ENCODE measurements at regions not wholly inside any gene's neighbourhood (a gene's known extent, or its start where the extent isn't known, plus 50 kb on each side); places are given as distances from the start of the nearest gene placed in this dataset.
"Not testable (repeated sequence)": the region's sequence is repeated elsewhere in the genome, so short reads cannot be mapped to it uniquely, and the experiment has no call there.

DNA sequence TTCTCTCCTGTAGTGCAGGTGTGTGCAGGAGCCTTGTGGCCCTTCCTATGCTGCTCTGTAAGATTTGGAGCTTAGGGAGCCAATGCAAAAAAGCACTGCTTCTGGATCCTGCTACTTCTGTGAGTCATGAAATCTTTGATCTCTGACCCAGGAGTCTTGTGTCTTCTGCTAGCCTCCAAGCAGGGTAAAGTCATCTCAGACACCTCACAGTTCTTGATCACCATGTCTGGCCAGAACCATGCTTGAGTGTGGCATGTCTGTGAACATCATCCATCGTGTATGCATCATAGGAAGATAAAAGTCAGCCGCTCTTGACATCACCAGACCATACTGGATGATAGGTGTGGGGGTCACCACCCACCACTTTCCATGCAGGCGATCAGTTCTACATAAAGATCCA, 247.8 kb downstream of the RPLP1 start:
- DNase-seq (ENCODE audit: low spot score) = no peak
- TF ChIP-seq, protein P1, sequence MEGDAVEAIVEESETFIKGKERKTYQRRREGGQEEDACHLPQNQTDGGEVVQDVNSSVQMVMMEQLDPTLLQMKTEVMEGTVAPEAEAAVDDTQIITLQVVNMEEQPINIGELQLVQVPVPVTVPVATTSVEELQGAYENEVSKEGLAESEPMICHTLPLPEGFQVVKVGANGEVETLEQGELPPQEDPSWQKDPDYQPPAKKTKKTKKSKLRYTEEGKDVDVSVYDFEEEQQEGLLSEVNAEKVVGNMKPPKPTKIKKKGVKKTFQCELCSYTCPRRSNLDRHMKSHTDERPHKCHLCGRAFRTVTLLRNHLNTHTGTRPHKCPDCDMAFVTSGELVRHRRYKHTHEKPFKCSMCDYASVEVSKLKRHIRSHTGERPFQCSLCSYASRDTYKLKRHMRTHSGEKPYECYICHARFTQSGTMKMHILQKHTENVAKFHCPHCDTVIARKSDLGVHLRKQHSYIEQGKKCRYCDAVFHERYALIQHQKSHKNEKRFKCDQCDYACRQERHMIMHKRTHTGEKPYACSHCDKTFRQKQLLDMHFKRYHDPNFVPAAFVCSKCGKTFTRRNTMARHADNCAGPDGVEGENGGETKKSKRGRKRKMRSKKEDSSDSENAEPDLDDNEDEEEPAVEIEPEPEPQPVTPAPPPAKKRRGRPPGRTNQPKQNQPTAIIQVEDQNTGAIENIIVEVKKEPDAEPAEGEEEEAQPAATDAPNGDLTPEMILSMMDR (IDR thresholded peaks at IDR 0.05) = no peak
- Histone ChIP-seq H3K4me3 (no peak overlapping the region), H3K27ac (no peak overlapping the region)

DNA sequence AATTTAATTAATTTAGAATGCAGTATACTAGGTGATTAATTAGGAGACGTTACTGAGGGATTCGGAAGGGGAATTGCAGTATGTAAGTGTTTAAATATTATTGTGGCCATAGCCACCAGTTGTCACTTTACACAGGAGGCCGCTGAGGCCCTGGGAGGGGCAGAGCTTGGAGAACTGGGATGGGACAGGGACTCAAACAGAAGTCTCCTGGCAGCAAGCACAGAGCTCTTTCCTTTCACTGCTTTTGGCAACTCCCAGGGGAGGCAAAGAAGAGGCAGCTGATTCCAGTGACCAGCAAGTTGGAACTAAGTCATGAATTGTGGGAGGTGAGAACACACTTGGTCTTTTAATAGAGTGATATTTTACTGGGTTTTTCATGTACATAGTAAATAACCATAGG, 248.6 kb downstream of the RPLP1 start:
- no peak overlapping the region for H3K4me3 ChIP-seq
- no peak for DNase-seq (ENCODE audit: low spot score)
- H3K27ac ChIP-seq = no peak overlapping the region
- TF ChIP-seq, protein P1 (IDR thresholded peaks at IDR 0.05) = no peak

DNA sequence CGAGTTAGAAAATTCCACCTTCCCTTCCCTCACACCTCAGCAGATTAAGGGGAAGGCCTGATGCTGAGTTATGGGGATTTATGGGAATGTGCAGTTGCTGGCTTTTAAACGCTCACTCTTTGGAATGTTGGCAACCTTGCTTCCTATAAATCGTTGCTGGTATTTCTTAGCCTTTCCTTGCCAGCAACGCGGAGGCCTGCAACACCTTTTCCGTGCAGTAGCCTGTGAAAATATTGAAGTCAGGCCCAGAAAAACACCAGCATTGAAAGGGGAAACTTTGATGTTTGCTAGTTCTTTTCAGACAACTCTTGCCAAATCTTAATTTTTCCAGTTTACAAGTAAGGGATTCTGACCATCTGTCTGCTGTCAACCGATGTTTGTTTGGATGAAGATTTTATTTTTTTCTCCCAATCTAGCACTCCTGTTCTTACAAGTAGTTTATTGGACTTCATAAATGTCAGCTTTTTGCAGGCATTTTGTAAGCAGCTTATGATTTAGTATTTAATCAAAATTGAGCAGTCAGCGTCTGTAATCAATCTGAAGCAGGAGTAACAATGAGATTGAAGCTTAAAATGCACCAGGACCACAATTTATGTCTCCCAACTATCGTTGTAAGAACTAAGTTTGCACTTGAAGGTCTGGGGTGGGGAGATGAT, 251.0 kb downstream of the RPLP1 start:
- H3K4me3 ChIP-seq = no peak overlapping the region
- TF ChIP-seq, protein P1 (IDR thresholded peaks at IDR 0.05) = no peak
- DNase-seq (ENCODE audit: low spot score) = no peak
- no peak overlapping the region for H3K27ac ChIP-seq

DNA sequence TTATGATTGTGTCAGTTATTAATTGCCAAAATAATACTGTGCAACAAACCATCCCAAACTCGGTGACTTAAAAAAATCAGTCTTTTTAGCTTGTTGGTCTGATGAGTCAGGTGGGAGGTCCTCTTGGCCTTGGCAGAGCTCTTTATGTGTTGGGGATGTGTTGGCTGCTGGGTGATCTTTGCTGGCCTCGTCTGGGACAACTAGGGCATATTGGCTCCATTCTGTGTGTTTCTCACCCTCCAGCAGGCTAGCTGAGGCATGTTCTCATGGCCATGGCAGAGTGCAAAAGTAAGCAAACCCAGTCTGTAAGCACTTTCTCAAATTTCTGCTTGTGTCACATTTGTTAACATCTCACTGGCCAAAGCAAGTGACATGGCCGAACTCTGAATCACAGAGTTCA, 251.6 kb downstream of the RPLP1 start:
- no peak overlapping the region for H3K27ac ChIP-seq
- DNase-seq (ENCODE audit: low spot score) = no peak
- TF ChIP-seq, protein P1 (IDR thresholded peaks at IDR 0.05) = no peak
- no peak overlapping the region for H3K4me3 ChIP-seq

DNA sequence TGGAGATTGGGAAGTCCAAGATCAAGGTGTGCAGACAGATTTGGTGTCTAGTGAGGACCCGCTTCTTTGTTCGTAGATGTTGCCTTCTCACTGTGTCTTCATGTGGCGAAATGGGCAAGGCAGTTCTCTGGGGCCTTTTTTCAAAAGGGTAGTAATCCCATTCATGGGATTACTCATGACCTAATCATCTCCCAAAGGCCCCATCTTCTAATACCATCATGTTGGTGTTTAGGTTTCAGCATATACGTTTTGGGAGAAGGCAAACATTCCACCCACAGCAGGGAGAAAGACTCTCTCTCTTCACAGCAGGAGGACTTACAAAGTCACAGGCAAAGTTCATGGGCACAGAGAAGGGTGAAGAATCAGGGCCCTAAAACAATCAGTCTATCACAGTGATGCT, 252.1 kb downstream of the RPLP1 start:
- TF ChIP-seq, protein P1 (IDR thresholded peaks at IDR 0.05) = no peak
- DNase-seq (ENCODE audit: low spot score) = no peak
- H3K4me3 ChIP-seq = no peak overlapping the region
- no peak overlapping the region for H3K27ac ChIP-seq

DNA sequence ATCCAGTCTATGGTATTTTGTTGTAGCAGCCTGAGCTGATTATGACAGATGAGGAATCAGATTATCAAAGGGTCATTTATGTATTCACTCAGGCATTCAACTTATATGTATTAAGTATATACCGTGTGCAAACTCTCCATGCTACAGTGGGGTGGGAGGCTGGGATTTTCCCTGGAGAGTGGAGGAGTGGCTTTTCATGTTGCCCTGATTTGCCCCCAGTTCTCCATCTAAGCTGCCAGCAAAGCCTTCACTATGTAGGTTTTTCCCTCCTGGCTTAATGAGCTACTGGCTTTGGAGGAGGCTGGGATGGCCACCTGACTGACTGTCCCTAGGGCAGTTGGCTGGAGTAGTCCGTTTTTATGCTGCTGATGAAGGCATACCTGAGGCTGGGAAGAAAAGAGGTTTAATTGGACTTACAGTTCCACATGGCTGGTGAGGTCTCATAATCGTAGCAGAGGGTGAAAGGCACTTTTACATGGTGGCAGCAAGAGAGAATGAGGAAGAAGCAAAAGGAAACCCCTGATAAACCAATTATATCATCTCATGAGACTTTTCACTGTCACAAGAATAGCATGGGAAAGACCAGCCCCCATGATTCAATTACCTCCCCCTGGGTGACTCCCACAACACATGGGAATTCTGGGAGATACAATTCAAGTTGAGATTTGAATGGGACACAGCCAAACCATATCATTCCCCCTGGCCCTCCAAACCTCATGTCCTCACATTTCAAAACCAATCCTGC, 253.9 kb downstream of the RPLP1 start:
- DNase-seq (ENCODE audit: low spot score) = no peak
- no peak overlapping the region for H3K4me3 ChIP-seq
- H3K27ac ChIP-seq = no peak overlapping the region
- TF ChIP-seq, protein P1 (IDR thresholded peaks at IDR 0.05) = no peak

DNA sequence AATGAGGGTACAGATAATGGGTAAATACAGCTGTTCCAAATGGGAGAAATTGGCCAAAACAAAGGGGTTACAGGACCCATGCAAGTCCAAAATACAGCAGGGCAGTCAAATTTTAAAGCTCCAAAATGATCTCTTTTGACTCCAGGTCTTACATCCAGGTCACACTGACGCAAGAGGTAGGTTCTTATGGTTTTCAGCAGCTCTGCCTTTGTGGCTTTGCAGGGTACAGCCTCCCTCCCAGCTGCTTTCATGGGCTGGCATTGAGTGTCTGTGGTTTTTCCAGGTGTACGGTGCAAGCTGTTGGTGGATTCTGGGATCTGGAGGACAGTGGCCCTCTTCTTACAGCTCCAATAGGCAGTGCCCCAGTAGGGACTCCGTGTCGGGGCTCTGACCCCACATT, 254.6 kb downstream of the RPLP1 start:
- DNase-seq (ENCODE audit: low spot score); H3K4me3 ChIP-seq; H3K27ac ChIP-seq: not testable (repeated sequence)

DNA sequence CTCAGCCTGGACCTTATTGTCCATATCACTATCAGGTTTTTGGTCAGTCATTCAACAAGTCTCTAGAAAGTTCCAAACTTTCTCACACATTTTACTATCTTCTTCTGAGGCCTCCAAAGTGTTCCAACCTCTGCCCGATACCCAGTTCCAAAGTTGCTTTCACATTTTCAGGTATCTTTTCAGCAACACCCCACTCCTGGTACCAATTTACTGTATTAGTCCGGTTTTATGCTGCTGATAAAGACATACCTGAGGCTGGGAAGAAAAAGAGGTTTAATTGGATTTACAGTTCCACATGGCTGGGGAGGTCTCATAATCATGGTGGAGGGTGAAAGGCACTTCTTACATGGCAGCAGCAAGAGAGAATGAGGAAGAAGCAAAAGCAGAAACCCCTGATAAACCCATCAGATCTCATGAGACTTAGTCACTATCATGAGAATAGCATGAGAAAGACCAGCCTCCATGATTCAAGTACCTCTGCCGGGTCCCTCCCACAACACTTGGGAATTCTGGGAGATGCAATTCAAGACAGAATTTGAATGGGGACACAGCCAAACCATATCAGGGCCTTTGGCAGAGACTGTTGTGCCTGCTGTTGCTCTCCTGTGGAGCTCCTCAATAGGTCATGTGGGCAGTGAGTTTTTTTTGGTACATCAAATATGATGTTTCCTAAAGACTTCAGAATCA, 256.0 kb downstream of the RPLP1 start:
- DNase-seq (ENCODE audit: low spot score); H3K4me3 ChIP-seq; H3K27ac ChIP-seq: not testable (repeated sequence)
